HL-60 (cell line): ENCODE measurements at regions not wholly inside any gene's neighbourhood (a gene's known extent, or its start where the extent isn't known, plus 50 kb on each side); places are given as distances from the start of the nearest gene placed in this dataset.

Source experiments
- DNase-seq, 2 experiments: peaks; one replicate each; pipeline ENCODE4 v3.0.0-alpha.2; 2010 to 2020; ENCODE audit warnings: low read depth in 1 of 2, low spot score in 1 of 2
- H3K27ac ChIP-seq: fragments of 250-450 bp; sonication (Bioruptor Pico); replicated peaks from 2 replicates; pipeline ENCODE4 v1.5.1; 2020; ENCODE audit warnings: mild to moderate bottlenecking, moderate library complexity
- H3K27me3 ChIP-seq: fragments of 250-450 bp; sonication (Bioruptor Pico); 2 replicates; pipeline ENCODE4 v1.5.1; 2021; ENCODE audit warnings: mild to moderate bottlenecking, moderate library complexity; ENCODE audit not compliant: insufficient read depth, poor library complexity, severe bottlenecking
- H3K4me3 ChIP-seq: replicated peaks from 2 replicates; pipeline ENCODE4 v1.5.1; 2011; ENCODE audit warnings: mild to moderate bottlenecking, control low read depth, low read length; ENCODE audit not compliant: insufficient read depth
- CTCF ChIP-seq: IDR thresholded peaks from one replicate; pipeline ENCODE4 v1.5.1; 2011; ENCODE audit warnings: low read length, control low read depth, inconsistent platforms; ENCODE audit not compliant: insufficient read depth
- GABPA ChIP-seq: IDR thresholded peaks from 2 replicates; pipeline ENCODE4 v1.6.1; 2012; ENCODE audit warnings: low read depth
- POLR2AphosphoS5 ChIP-seq: IDR thresholded peaks from 2 replicates; pipeline ENCODE4 v1.6.1; 2012; ENCODE audit warnings: low read depth
- REST ChIP-seq: IDR thresholded peaks from 2 replicates; pipeline ENCODE4 v1.6.1; 2012; ENCODE audit warnings: low read depth; ENCODE audit not compliant: insufficient replicate concordance
- SPI1 ChIP-seq: IDR thresholded peaks from 2 replicates; pipeline ENCODE4 v1.6.1; 2012; ENCODE audit warnings: low read depth, mild to moderate bottlenecking, borderline replicate concordance

DNA sequence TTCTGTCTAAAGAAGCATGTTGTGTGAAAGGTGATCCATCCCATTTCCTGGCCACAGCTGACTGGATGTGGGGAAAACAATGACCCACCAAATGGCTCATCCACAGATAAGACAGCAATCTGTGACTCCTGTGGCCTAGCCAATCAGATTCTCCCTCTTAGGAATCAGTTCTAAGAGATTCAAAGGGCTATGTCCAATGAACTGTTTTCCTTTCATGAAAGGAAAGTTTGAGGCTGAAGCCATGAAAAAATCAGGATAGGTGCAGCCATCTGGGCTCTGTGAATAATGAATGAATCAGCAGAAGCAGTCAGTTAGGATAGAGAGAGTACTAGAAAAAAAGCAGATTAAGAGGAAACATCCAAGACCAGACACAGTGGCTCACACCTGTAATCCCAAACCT, 164.7 kb downstream of the NRIP1 start:
- Histone ChIP-seq H3K27me3 (no peaks in the 10 kb centered on the region), H3K4me3 (no peak overlapping the region), H3K27ac (no peak overlapping the region)
- no peak for TF ChIP-seq GABPA
- no peak for TF ChIP-seq CTCF
- TF ChIP-seq REST: no peak
- TF ChIP-seq POLR2AphosphoS5: no peak
- no peak for TF ChIP-seq SPI1
- DNase-seq: no peak

GRCh38 chr21:14895792-14896191, 169.0 kb downstream of the NRIP1 start:
- no peaks in the 10 kb centered on the region for H3K27me3 ChIP-seq
- DNase-seq: no peak
- H3K4me3 ChIP-seq: no peak overlapping the region
- H3K27ac ChIP-seq: no peak overlapping the region
- TF ChIP-seq POLR2AphosphoS5 (no peak), REST (no peak), CTCF (no peak), GABPA (no peak), SPI1 (no peak)

DNA sequence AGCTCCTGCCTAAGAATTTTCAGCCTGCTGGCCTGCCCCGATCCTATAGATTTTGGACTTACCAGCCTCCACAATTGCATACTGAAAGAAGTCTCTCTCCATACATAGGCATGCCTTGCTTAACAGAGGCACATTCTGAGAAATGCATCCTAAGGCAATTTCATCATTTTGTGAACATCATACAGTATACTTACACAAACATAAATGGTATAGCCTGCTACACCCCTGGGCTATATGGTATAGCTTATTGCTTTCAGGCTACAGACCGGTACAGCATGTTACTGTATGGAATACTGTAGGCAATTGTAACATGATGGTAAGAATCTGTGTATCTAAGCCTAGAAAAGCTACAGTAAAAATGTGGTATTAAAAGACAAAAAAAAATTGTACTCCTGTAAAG, 174.7 kb downstream of the NRIP1 start:
- TF ChIP-seq CTCF: no peak
- no peak overlapping the region for H3K27ac ChIP-seq
- no peaks in the 10 kb centered on the region for H3K27me3 ChIP-seq
- H3K4me3 ChIP-seq: no peak overlapping the region
- DNase-seq: no peak

- Histone ChIP-seq H3K27me3 (no peaks in the 10 kb centered on the region), H3K27ac (no peak overlapping the region), H3K4me3 (no peak overlapping the region)
- DNase-seq: no peak
- TF ChIP-seq SPI1: no peak
- TF ChIP-seq POLR2AphosphoS5: no peak
- TF ChIP-seq GABPA: no peak
- TF ChIP-seq REST: no peak
- TF ChIP-seq CTCF: no peak
These were observed 175.6 kb downstream of the NRIP1 start for GRCh38 chr21:14889080-14889810.
